Peyer's patch (tissue), 4 donors: ENCODE measurements at regions not wholly inside any gene's neighbourhood (a gene's known extent, or its start where the extent isn't known, plus 50 kb on each side); places are given as distances from the start of the nearest gene placed in this dataset.

Experiments used
- POLR2A ChIP-seq, 2 donors: fragments of 450-650 bp; IDR thresholded peaks; one replicate each; pipeline ENCODE4 v1.5.1; 2017; ENCODE audit warnings: antibody characterized with exemption in 2 of 2, mild to moderate bottlenecking in 2 of 2, moderate library complexity in 2 of 2
- TF ChIP-seq, protein P1 (sequence below), 6 experiments: fragments of 450-650 bp in 4 of 6; fragments of 200-600 bp in 2 of 6; sonication (generic) in 1 of 6; IDR thresholded peaks; one replicate each; pipeline ENCODE4 v1.5.1; 2017 to 2019; ENCODE audit warnings: antibody characterized with exemption in 6 of 6, mild to moderate bottlenecking in 3 of 6, moderate library complexity in 1 of 6

DNA sequence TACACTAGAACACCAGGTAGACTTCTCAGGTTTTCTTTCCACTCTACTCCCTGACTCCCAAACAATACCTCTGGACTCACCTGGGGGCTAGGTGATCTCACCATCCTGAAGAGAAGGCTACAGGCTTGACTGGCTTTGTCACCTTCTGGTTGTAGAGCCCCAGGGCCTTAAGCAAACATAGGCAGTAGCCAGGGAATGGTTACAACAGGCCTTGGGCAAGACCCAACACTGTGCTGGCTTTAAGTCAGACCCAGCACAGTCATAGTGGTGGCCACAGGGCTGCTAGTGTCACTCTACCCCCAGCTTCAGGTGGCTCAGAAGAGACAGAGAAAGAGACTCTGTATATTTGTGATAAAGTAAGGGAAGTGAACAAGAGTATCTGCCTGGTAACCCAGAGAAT, 118.1 kb upstream of the EMCN start:
- TF ChIP-seq, protein P1, sequence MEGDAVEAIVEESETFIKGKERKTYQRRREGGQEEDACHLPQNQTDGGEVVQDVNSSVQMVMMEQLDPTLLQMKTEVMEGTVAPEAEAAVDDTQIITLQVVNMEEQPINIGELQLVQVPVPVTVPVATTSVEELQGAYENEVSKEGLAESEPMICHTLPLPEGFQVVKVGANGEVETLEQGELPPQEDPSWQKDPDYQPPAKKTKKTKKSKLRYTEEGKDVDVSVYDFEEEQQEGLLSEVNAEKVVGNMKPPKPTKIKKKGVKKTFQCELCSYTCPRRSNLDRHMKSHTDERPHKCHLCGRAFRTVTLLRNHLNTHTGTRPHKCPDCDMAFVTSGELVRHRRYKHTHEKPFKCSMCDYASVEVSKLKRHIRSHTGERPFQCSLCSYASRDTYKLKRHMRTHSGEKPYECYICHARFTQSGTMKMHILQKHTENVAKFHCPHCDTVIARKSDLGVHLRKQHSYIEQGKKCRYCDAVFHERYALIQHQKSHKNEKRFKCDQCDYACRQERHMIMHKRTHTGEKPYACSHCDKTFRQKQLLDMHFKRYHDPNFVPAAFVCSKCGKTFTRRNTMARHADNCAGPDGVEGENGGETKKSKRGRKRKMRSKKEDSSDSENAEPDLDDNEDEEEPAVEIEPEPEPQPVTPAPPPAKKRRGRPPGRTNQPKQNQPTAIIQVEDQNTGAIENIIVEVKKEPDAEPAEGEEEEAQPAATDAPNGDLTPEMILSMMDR (IDR thresholded peaks at IDR 0.05) = no peak
- no peak for TF ChIP-seq POLR2A (IDR thresholded peaks at IDR 0.05)
